Smooth muscle cell (in vitro differentiated cells): ENCODE measurements at regions not wholly inside any gene's neighbourhood (a gene's known extent, or its start where the extent isn't known, plus 50 kb on each side); places are given as distances from the start of the nearest gene placed in this dataset.

Experiments
- DNase-seq: peaks from one replicate; lab custom pipeline; 2025; ENCODE audit not compliant: unreplicated experiment; lab: John Stamatoyannopoulos, UW
- H2AFZ ChIP-seq: fragments of 200-600 bp; sonication (generic); 2 replicates; pipeline ENCODE4 v1.6.0; 2016; ENCODE audit warnings: antibody characterized with exemption, low read depth, mild to moderate bottlenecking
- H3F3A ChIP-seq: fragments of 200-600 bp; sonication (generic); 2 replicates; pipeline ENCODE4 v1.6.0; 2017; ENCODE audit warnings: antibody characterized with exemption, low read depth
- H3K27ac ChIP-seq: fragments of 200-600 bp; sonication (generic); 2 replicates; pipeline ENCODE4 v1.5.1; 2016; ENCODE audit warnings: low read depth, mild to moderate bottlenecking
- H3K27me3 ChIP-seq: fragments of 200-600 bp; sonication (generic); 2 replicates; pipeline ENCODE4 v1.6.1; 2016; ENCODE audit warnings: low read depth, mild to moderate bottlenecking
- H3K36me3 ChIP-seq: fragments of 200-600 bp; sonication (generic); 2 replicates; pipeline ENCODE4 v1.5.1; 2016; ENCODE audit warnings: low read depth
- H3K4me1 ChIP-seq: fragments of 200-600 bp; sonication (generic); 2 replicates; pipeline ENCODE4 v1.5.1; 2016; ENCODE audit warnings: low read depth
- H3K4me2 ChIP-seq: fragments of 200-600 bp; sonication (generic); 2 replicates; pipeline ENCODE4 v1.6.0; 2016; ENCODE audit warnings: mild to moderate bottlenecking
- H3K4me3 ChIP-seq: fragments of 200-600 bp; sonication (generic); 2 replicates; pipeline ENCODE4 v1.5.1; 2016; ENCODE audit warnings: mild to moderate bottlenecking
- H3K79me2 ChIP-seq: fragments of 200-600 bp; sonication (generic); 2 replicates; pipeline ENCODE4 v1.6.0; 2016; ENCODE audit warnings: low read depth, mild to moderate bottlenecking
- H3K9ac ChIP-seq: fragments of 200-600 bp; sonication (generic); 2 replicates; pipeline ENCODE4 v1.6.0; 2016; ENCODE audit warnings: low read depth
- H3K9me3 ChIP-seq: fragments of 200-600 bp; sonication (generic); replicated peaks from 2 replicates; pipeline ENCODE4 v1.5.1; 2016; ENCODE audit warnings: low read depth
- H4K20me1 ChIP-seq: fragments of 200-600 bp; sonication (generic); 2 replicates; pipeline ENCODE4 v1.6.0; 2016; ENCODE audit warnings: low read depth
- WGBS: methylation state at CpG from one replicate; pipeline ENCODE4 v1.1.7; 2016; ENCODE audit warnings: low lambda C conversion rate; 5-methylcytosine and 5-hydroxymethylcytosine counted together
- TF ChIP-seq, protein P1 (sequence below): fragments of 200-600 bp; sonication (generic); IDR thresholded peaks from 2 replicates; pipeline ENCODE4 v1.5.1; 2017; ENCODE audit warnings: borderline replicate concordance, mild to moderate bottlenecking, antibody characterized with exemption; ENCODE audit not compliant: insufficient read depth, poor library complexity, severe bottlenecking

DNA sequence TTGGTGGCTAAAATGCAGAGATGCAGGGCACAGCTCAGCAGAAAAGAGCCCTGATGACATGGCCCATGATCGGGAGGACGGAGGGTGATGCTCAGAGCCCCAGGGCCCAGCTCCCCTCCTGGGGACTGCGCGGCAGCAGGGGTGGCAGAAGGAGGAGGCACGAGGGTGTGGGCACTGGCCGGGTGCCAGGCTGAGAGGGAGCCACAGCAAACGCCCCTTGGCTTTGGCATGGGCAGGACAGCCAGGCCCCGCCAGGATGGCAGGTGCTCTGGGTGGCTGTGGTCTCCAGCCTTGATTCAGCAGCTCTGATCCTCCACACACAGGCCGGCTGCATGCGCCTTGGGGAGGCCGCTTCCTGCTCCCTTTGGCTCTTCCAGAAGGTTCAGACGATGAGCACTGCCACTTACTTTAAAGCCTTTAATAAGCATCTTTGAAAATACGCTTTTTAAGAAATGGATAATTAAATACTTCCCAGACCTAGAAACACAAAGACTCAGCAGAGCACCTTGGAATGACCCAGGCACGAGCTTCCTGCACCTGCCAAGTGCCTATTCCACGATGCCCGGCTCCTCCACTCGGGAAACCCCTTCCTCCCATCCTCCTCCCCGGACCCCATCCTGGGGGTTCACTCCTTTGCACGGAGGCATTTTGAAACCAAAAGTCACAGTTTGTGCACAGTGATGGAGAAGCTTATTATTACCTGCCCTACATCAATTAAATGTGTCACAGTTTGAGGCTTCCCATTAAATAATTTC lies 78.5 kb upstream of the SNTG2 start:
- peaks cover 8% of the 10 kb centered on the region for H3K27me3 ChIP-seq
- no peak overlapping the region for H3K9ac ChIP-seq
- H3K4me2 ChIP-seq, result no peak overlapping the region
- WGBS, result 92% methylated on average over 19 of the region's 19 CpGs
- no peaks in the 10 kb centered on the region for H3F3A ChIP-seq
- H4K20me1 ChIP-seq, result no peaks in the 10 kb centered on the region
- H3K36me3 ChIP-seq, result no peaks in the 10 kb centered on the region
- no peak overlapping the region for H2AFZ ChIP-seq
- H3K79me2 ChIP-seq, result no peaks in the 10 kb centered on the region
- no peaks in the 10 kb centered on the region for H3K4me1 ChIP-seq
- no peak overlapping the region for H3K27ac ChIP-seq
- H3K4me3 ChIP-seq, result no peak overlapping the region
- no peak for DNase-seq
- no peaks in the 10 kb centered on the region for H3K9me3 ChIP-seq
- TF ChIP-seq, protein P1, sequence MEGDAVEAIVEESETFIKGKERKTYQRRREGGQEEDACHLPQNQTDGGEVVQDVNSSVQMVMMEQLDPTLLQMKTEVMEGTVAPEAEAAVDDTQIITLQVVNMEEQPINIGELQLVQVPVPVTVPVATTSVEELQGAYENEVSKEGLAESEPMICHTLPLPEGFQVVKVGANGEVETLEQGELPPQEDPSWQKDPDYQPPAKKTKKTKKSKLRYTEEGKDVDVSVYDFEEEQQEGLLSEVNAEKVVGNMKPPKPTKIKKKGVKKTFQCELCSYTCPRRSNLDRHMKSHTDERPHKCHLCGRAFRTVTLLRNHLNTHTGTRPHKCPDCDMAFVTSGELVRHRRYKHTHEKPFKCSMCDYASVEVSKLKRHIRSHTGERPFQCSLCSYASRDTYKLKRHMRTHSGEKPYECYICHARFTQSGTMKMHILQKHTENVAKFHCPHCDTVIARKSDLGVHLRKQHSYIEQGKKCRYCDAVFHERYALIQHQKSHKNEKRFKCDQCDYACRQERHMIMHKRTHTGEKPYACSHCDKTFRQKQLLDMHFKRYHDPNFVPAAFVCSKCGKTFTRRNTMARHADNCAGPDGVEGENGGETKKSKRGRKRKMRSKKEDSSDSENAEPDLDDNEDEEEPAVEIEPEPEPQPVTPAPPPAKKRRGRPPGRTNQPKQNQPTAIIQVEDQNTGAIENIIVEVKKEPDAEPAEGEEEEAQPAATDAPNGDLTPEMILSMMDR, result no peak

DNA sequence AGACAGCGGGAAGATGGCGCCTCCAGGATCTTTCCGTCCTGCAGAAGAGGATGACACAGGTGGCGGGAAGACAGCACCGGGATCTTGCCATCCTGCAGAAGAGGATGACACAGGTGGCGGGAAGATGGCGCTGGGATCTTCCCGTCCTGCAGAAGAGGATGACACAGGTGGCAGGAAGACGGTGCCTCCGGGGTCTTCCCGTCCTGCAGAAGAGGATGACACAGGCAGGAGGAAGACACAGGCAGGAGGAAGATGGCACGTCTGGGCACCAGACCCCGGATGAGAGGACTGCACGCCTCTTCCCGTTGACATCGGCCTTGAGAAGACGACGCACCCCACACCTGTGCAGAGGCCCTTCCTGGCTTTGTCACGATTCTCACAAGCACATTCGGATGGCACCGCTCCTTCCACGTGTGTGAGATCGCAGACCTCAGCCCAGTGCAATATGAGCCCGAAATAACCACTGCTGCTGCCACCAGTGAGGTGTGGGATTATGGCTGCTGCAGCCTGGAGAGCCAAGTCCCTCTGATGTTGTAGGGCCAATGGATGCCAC lies 79.4 kb upstream of the SNTG2 start:
- no peaks in the 10 kb centered on the region for H3K79me2 ChIP-seq
- no peaks in the 10 kb centered on the region for H3F3A ChIP-seq
- no peak overlapping the region for H3K9ac ChIP-seq
- peaks cover 8% of the 10 kb centered on the region for H3K27me3 ChIP-seq
- TF ChIP-seq, protein P1, result no peak
- H4K20me1 ChIP-seq, result no peaks in the 10 kb centered on the region
- no peak overlapping the region for H3K4me3 ChIP-seq
- no peak overlapping the region for H3K27ac ChIP-seq
- H3K4me2 ChIP-seq, result no peak overlapping the region
- H3K36me3 ChIP-seq, result no peaks in the 10 kb centered on the region
- WGBS, result 94% methylated on average over 24 of the region's 24 CpGs
- no peaks in the 10 kb centered on the region for H3K9me3 ChIP-seq
- H3K4me1 ChIP-seq, result no peaks in the 10 kb centered on the region
- no peak for DNase-seq
- H2AFZ ChIP-seq, result no peak overlapping the region

DNA sequence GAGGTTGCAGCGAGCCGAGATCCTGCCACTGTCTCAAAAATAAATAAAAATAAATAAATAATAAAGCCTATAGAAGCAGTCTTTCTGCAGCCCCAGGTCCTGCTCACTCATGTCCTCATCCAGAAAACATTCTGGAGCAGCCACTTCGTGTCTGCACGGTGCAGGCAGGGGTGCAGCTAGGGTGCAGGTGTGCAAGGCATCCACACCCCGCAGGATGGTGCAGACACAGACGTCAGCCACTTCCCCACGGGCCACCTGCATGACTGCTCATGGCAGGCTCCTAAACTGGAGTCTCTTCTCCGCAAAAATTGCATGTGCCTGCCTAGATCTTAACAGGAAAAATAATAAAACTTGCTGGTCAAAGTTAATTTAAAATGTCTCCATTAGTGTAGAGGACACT lies 80.2 kb upstream of the SNTG2 start:
- Histone ChIP-seq H3K4me3 (no peak overlapping the region), H3K4me1 (no peaks in the 10 kb centered on the region), H3K36me3 (no peaks in the 10 kb centered on the region), H3F3A (no peaks in the 10 kb centered on the region), H3K4me2 (no peak overlapping the region), H2AFZ (no peak overlapping the region), H3K9me3 (no peaks in the 10 kb centered on the region), H3K27me3 (peaks cover 8% of the 10 kb centered on the region), H3K79me2 (no peaks in the 10 kb centered on the region), H4K20me1 (no peaks in the 10 kb centered on the region), H3K9ac (no peak overlapping the region), H3K27ac (no peak overlapping the region)
- TF ChIP-seq, protein P1, result no peak
- WGBS, result 91% methylated on average over 8 of the region's 8 CpGs
- no peak for DNase-seq

DNA sequence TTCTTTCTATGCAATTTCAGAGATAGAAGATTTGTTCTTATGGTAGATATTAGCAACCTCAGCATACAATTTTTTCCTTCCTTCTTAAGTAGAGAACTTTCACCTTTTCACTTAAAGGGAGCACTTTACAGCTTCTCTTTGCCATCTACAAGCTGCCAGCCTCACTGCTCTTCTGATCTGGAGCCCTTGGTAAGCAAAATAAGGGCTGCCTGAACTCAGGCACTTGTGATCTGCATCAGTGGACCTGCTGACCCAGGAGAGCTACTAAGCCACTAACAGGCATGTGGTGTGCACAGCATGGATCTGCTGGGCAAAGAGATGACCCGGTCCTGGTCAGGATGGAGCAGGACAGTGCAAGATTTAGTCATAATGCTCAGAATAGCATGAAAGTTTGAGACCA lies 80.8 kb upstream of the SNTG2 start:
- Histone ChIP-seq H2AFZ (no peak overlapping the region), H3K36me3 (no peaks in the 10 kb centered on the region), H3F3A (no peaks in the 10 kb centered on the region), H3K27me3 (peaks cover 8% of the 10 kb centered on the region), H3K27ac (no peak overlapping the region), H3K4me2 (no peak overlapping the region), H3K9ac (no peak overlapping the region), H3K4me3 (no peak overlapping the region), H3K79me2 (no peaks in the 10 kb centered on the region), H4K20me1 (no peaks in the 10 kb centered on the region), H3K9me3 (no peaks in the 10 kb centered on the region), H3K4me1 (no peaks in the 10 kb centered on the region)
- WGBS, result 91% methylated on average over 1 of the region's 1 CpG
- no peak for DNase-seq
- TF ChIP-seq, protein P1, result no peak
